Suprapubic skin (tissue), 4 donors: ENCODE measurements at regions not wholly inside any gene's neighbourhood (a gene's known extent, or its start where the extent isn't known, plus 50 kb on each side); places are given as distances from the start of the nearest gene placed in this dataset.

Experiments
- DNase-seq, 2 donors: peaks; one replicate each; pipeline ENCODE4 v3.0.0-alpha.2; 2019; ENCODE audit warnings: low spot score in 2 of 2
- H3K27ac ChIP-seq: fragments of 200-600 bp; sonication (generic); one replicate; pipeline ENCODE4 v1.5.1; 2019
- H3K27me3 ChIP-seq: fragments of 200-600 bp; sonication (generic); one replicate; pipeline ENCODE4 v1.5.1; 2019
- H3K36me3 ChIP-seq: fragments of 200-600 bp; sonication (generic); one replicate; pipeline ENCODE4 v1.5.1; 2019
- H3K4me1 ChIP-seq: fragments of 200-600 bp; sonication (generic); one replicate; pipeline ENCODE4 v1.5.1; 2019
- H3K4me3 ChIP-seq: fragments of 200-600 bp; sonication (generic); one replicate; pipeline ENCODE4 v1.5.1; 2019; ENCODE audit warnings: mild to moderate bottlenecking
- H3K9me3 ChIP-seq: fragments of 200-600 bp; sonication (generic); one replicate; pipeline ENCODE4 v1.5.1; 2019
- CTCF ChIP-seq, 2 donors: fragments of 200-600 bp in 1 of 2; fragments of 450-650 bp in 1 of 2; sonication (generic) in 1 of 2; IDR thresholded peaks; one replicate each; pipeline ENCODE4 v1.5.1; 2016 to 2019; ENCODE audit warnings: antibody characterized with exemption in 2 of 2, mild to moderate bottlenecking in 1 of 2, moderate library complexity in 1 of 2
- EP300 ChIP-seq: sonication (generic); formaldehyde crosslinking; IDR thresholded peaks from one replicate; pipeline ENCODE4 v1.6.1; 2017; ENCODE audit warnings: antibody characterized with exemption
- POLR2A ChIP-seq, 2 donors: fragments of 450-650 bp; IDR thresholded peaks; one replicate each; pipeline ENCODE4 v1.6.1; 2017; ENCODE audit warnings: antibody characterized with exemption in 2 of 2, mild to moderate bottlenecking in 2 of 2, moderate library complexity in 2 of 2
- POLR2AphosphoS5 ChIP-seq, 3 donors: sonication (generic); formaldehyde crosslinking; IDR thresholded peaks; one replicate each; pipeline ENCODE4 v1.6.1; 2017; ENCODE audit warnings: antibody characterized with exemption in 3 of 3
- WGBS: methylation state at CpG from one replicate; pipeline ENCODE4 v1.1.5; 2018; 5-methylcytosine and 5-hydroxymethylcytosine counted together

GRCh38 chr2:220348206-220348605 is 720.8 kb downstream of the SLC4A3 start:
- Histone ChIP-seq H3K27me3 (no peaks in the 10 kb centered on the region), H3K9me3 (no peaks in the 10 kb centered on the region), H3K4me1 (no peaks in the 10 kb centered on the region), H3K27ac (no peak overlapping the region), H3K4me3 (no peak overlapping the region), H3K36me3 (no peaks in the 10 kb centered on the region)
- 74% methylated on average over 2 of the region's 2 CpGs for WGBS
- DNase-seq = no peak
- TF ChIP-seq CTCF (IDR thresholded peaks at IDR 0.05) (no peak), POLR2A (IDR thresholded peaks at IDR 0.05) (no peak), EP300 (no peak), POLR2AphosphoS5 (IDR thresholded peaks at IDR 0.05) (no peak)

- Histone ChIP-seq H3K27ac (no peak overlapping the region), H3K27me3 (no peaks in the 10 kb centered on the region), H3K4me3 (no peak overlapping the region), H3K4me1 (no peaks in the 10 kb centered on the region), H3K9me3 (no peaks in the 10 kb centered on the region), H3K36me3 (no peaks in the 10 kb centered on the region)
- no peak for DNase-seq
- TF ChIP-seq POLR2A (IDR thresholded peaks at IDR 0.05) = no peak
- TF ChIP-seq POLR2AphosphoS5 (IDR thresholded peaks at IDR 0.05) = no peak
- TF ChIP-seq EP300 = no peak
- no peak for TF ChIP-seq CTCF (IDR thresholded peaks at IDR 0.05)
Observed at GRCh38 chr2:220353897-220354296, 726.5 kb downstream of the SLC4A3 start.

- no peaks in the 10 kb centered on the region for H3K9me3 ChIP-seq
- no peak overlapping the region for H3K27ac ChIP-seq
- H3K4me1 ChIP-seq = no peaks in the 10 kb centered on the region
- DNase-seq = no peak
- no peak overlapping the region for H3K4me3 ChIP-seq
- H3K36me3 ChIP-seq = no peaks in the 10 kb centered on the region
- no peaks in the 10 kb centered on the region for H3K27me3 ChIP-seq
- TF ChIP-seq POLR2AphosphoS5 (IDR thresholded peaks at IDR 0.05) = no peak
- no peak for TF ChIP-seq POLR2A (IDR thresholded peaks at IDR 0.05)
- no peak for TF ChIP-seq EP300
- TF ChIP-seq CTCF (IDR thresholded peaks at IDR 0.05) = no peak
- 41% methylated on average over 1 of the region's 1 CpG for WGBS
Observed at GRCh38 chr2:220356076-220356475, 728.6 kb downstream of the SLC4A3 start.

GRCh38 chr2:220365023-220365422 is 737.6 kb downstream of the SLC4A3 start:
- Histone ChIP-seq H3K9me3 (no peaks in the 10 kb centered on the region), H3K27me3 (no peaks in the 10 kb centered on the region), H3K4me1 (no peaks in the 10 kb centered on the region), H3K36me3 (no peaks in the 10 kb centered on the region), H3K4me3 (no peak overlapping the region), H3K27ac (no peak overlapping the region)
- TF ChIP-seq EP300 (no peak), POLR2A (IDR thresholded peaks at IDR 0.05) (no peak), POLR2AphosphoS5 (IDR thresholded peaks at IDR 0.05) (no peak), CTCF (IDR thresholded peaks at IDR 0.05) (no peak)
- no peak for DNase-seq
- WGBS = 34% methylated on average over 2 of the region's 2 CpGs

- Histone ChIP-seq H3K36me3 (no peaks in the 10 kb centered on the region), H3K27me3 (no peaks in the 10 kb centered on the region), H3K4me3 (no peak overlapping the region), H3K27ac (no peak overlapping the region), H3K9me3 (no peaks in the 10 kb centered on the region), H3K4me1 (no peaks in the 10 kb centered on the region)
- 82% methylated on average over 1 of the region's 1 CpG for WGBS
- no peak for DNase-seq
- TF ChIP-seq CTCF (IDR thresholded peaks at IDR 0.05) = no peak
- TF ChIP-seq POLR2AphosphoS5 (IDR thresholded peaks at IDR 0.05) = no peak
- TF ChIP-seq EP300 = no peak
- TF ChIP-seq POLR2A (IDR thresholded peaks at IDR 0.05) = no peak
Observed at GRCh38 chr2:220366765-220367164, 739.3 kb downstream of the SLC4A3 start.
